Suprapubic skin (tissue), 4 donors: ENCODE measurements at regions not wholly inside any gene's neighbourhood (a gene's known extent, or its start where the extent isn't known, plus 50 kb on each side); places are given as distances from the start of the nearest gene placed in this dataset.

Source experiments
- DNase-seq, 2 donors: peaks; one replicate each; pipeline ENCODE4 v3.0.0-alpha.2; 2019; ENCODE audit warnings: low spot score in 2 of 2
- H3K27ac ChIP-seq: fragments of 200-600 bp; sonication (generic); one replicate; pipeline ENCODE4 v1.5.1; 2019
- H3K27me3 ChIP-seq: fragments of 200-600 bp; sonication (generic); one replicate; pipeline ENCODE4 v1.5.1; 2019
- H3K36me3 ChIP-seq: fragments of 200-600 bp; sonication (generic); one replicate; pipeline ENCODE4 v1.5.1; 2019
- H3K4me1 ChIP-seq: fragments of 200-600 bp; sonication (generic); one replicate; pipeline ENCODE4 v1.5.1; 2019
- H3K4me3 ChIP-seq: fragments of 200-600 bp; sonication (generic); one replicate; pipeline ENCODE4 v1.5.1; 2019; ENCODE audit warnings: mild to moderate bottlenecking
- H3K9me3 ChIP-seq: fragments of 200-600 bp; sonication (generic); one replicate; pipeline ENCODE4 v1.5.1; 2019
- CTCF ChIP-seq, 2 donors: fragments of 200-600 bp in 1 of 2; fragments of 450-650 bp in 1 of 2; sonication (generic) in 1 of 2; IDR thresholded peaks; one replicate each; pipeline ENCODE4 v1.5.1; 2016 to 2019; ENCODE audit warnings: antibody characterized with exemption in 2 of 2, mild to moderate bottlenecking in 1 of 2, moderate library complexity in 1 of 2
- EP300 ChIP-seq: sonication (generic); formaldehyde crosslinking; IDR thresholded peaks from one replicate; pipeline ENCODE4 v1.6.1; 2017; ENCODE audit warnings: antibody characterized with exemption
- POLR2A ChIP-seq, 2 donors: fragments of 450-650 bp; IDR thresholded peaks; one replicate each; pipeline ENCODE4 v1.6.1; 2017; ENCODE audit warnings: antibody characterized with exemption in 2 of 2, mild to moderate bottlenecking in 2 of 2, moderate library complexity in 2 of 2
- POLR2AphosphoS5 ChIP-seq, 3 donors: sonication (generic); formaldehyde crosslinking; IDR thresholded peaks; one replicate each; pipeline ENCODE4 v1.6.1; 2017; ENCODE audit warnings: antibody characterized with exemption in 3 of 3
- WGBS: methylation state at CpG from one replicate; pipeline ENCODE4 v1.1.5; 2018; 5-methylcytosine and 5-hydroxymethylcytosine counted together

GRCh38 chr13:46983881-46984280 lies 87.0 kb upstream of the HTR2A start:
- no peaks in the 10 kb centered on the region for H3K36me3 ChIP-seq
- H3K9me3 ChIP-seq, result no peaks in the 10 kb centered on the region
- no peaks in the 10 kb centered on the region for H3K27me3 ChIP-seq
- 97% methylated on average over 1 of the region's 1 CpG for WGBS
- no peak for DNase-seq
- H3K4me3 ChIP-seq, result no peak overlapping the region
- no peaks in the 10 kb centered on the region for H3K4me1 ChIP-seq
- no peak overlapping the region for H3K27ac ChIP-seq
- no peak for TF ChIP-seq CTCF (IDR thresholded peaks at IDR 0.05)
- no peak for TF ChIP-seq EP300
- no peak for TF ChIP-seq POLR2AphosphoS5 (IDR thresholded peaks at IDR 0.05)
- TF ChIP-seq POLR2A (IDR thresholded peaks at IDR 0.05), result no peak

GRCh38 chr13:46982856-46983582 lies 86.2 kb upstream of the HTR2A start:
- Histone ChIP-seq H3K9me3 (no peaks in the 10 kb centered on the region), H3K36me3 (no peaks in the 10 kb centered on the region), H3K4me3 (no peak overlapping the region), H3K4me1 (no peaks in the 10 kb centered on the region), H3K27ac (no peak overlapping the region), H3K27me3 (no peaks in the 10 kb centered on the region)
- TF ChIP-seq CTCF (IDR thresholded peaks at IDR 0.05), result no peak
- TF ChIP-seq EP300, result no peak
- TF ChIP-seq POLR2AphosphoS5 (IDR thresholded peaks at IDR 0.05), result no peak
- TF ChIP-seq POLR2A (IDR thresholded peaks at IDR 0.05), result no peak
- 70% methylated on average over 3 of the region's 3 CpGs for WGBS
- DNase-seq, result no peak

DNA sequence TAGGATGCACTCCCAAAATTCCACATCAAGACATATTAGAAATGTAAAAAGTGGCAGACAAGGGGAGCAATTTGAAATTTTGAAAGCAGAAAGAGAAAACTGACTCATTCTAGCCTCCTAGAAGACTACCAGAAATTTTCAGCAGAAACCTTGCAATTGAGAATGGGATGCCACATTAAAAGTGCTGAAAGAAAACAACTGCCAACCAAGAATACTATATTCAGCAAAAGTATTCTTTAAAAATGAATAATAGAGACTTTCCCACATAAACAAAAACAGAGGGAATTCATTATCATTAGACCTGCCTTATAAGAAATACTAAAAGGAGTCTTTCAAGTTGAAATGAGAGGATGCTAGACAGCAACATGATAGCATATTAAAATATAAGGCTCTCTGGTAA lies 78.3 kb upstream of the HTR2A start:
- DNase-seq, result no peak

DNA sequence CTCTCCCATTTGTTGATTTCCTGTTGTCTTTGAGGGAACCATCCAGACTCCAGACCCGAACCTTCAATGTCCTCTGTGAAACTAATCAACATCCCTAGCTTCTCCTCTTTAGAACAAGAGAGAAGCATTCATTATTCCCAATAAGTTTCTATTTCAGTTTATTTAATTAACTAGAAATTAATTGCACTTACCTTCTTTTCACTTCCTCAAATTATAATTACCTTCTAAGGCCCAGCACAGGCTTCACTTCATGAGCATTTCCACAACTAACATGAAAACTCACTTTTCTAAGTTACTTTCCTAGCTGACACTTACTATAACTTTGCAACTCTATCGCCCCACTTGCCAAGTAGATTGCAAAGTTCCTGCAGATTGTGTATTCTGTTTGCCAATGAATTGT lies 71.6 kb upstream of the HTR2A start:
- Histone ChIP-seq H3K4me3 (no peak overlapping the region), H3K9me3 (no peaks in the 10 kb centered on the region), H3K36me3 (no peaks in the 10 kb centered on the region), H3K4me1 (no peaks in the 10 kb centered on the region), H3K27me3 (no peaks in the 10 kb centered on the region), H3K27ac (no peak overlapping the region)
- no peak for DNase-seq
- TF ChIP-seq EP300 (no peak), POLR2A (IDR thresholded peaks at IDR 0.05) (no peak), CTCF (IDR thresholded peaks at IDR 0.05) (no peak), POLR2AphosphoS5 (IDR thresholded peaks at IDR 0.05) (no peak)
- 92% methylated on average over 2 of the region's 2 CpGs for WGBS

More for the DNA sequence above, 78.3 kb upstream of the HTR2A start:
- no peak overlapping the region for H3K4me3 ChIP-seq
- TF ChIP-seq POLR2AphosphoS5 (IDR thresholded peaks at IDR 0.05), result no peak
- TF ChIP-seq POLR2A (IDR thresholded peaks at IDR 0.05), result no peak
- TF ChIP-seq CTCF (IDR thresholded peaks at IDR 0.05), result no peak
- no peak for TF ChIP-seq EP300
- no peaks in the 10 kb centered on the region for H3K27me3 ChIP-seq
- no peaks in the 10 kb centered on the region for H3K4me1 ChIP-seq
- H3K36me3 ChIP-seq, result no peaks in the 10 kb centered on the region
- no peak overlapping the region for H3K27ac ChIP-seq
- peaks cover 5% of the 10 kb centered on the region for H3K9me3 ChIP-seq

- H3K4me1 ChIP-seq, result no peaks in the 10 kb centered on the region
- 43% methylated on average over 2 of the region's 2 CpGs for WGBS
- DNase-seq, result no peak
- H3K27ac ChIP-seq, result peak overlapping the region; percentile 37
- TF ChIP-seq POLR2AphosphoS5 (IDR thresholded peaks at IDR 0.05) (no peak), POLR2A (IDR thresholded peaks at IDR 0.05) (no peak), CTCF (IDR thresholded peaks at IDR 0.05) (no peak), EP300 (no peak)
- H3K36me3 ChIP-seq, result no peaks in the 10 kb centered on the region
- H3K4me3 ChIP-seq, result no peak overlapping the region
- H3K27me3 ChIP-seq, result no peaks in the 10 kb centered on the region
- no peaks in the 10 kb centered on the region for H3K9me3 ChIP-seq
Measured at GRCh38 chr13:46964789-46965527, 68.1 kb upstream of the HTR2A start.
